Posterior cingulate gyrus (tissue), 11 donors: ENCODE measurements at regions not wholly inside any gene's neighbourhood (a gene's known extent, or its start where the extent isn't known, plus 50 kb on each side); places are given as distances from the start of the nearest gene placed in this dataset.

ENCODE experiments used
- DNase-seq, 10 donors: peaks; one replicate each; pipeline versions ENCODE4 v3.0.0 to v3.0.0-alpha.2; 2020 to 2021; ENCODE audit warnings: mixed read lengths in 3 of 10
- intact Hi-C: fragments of 100-400 bp; cut with DNase I; formaldehyde crosslinking; loops from one replicate; pipeline ENCODE4 v1.15.1; 2023

GRCh38 chr13:76163761-76164160 is 527.6 kb downstream of the LMO7 start:
- intact Hi-C loops: no loop called here
- DNase-seq: no peak

DNA sequence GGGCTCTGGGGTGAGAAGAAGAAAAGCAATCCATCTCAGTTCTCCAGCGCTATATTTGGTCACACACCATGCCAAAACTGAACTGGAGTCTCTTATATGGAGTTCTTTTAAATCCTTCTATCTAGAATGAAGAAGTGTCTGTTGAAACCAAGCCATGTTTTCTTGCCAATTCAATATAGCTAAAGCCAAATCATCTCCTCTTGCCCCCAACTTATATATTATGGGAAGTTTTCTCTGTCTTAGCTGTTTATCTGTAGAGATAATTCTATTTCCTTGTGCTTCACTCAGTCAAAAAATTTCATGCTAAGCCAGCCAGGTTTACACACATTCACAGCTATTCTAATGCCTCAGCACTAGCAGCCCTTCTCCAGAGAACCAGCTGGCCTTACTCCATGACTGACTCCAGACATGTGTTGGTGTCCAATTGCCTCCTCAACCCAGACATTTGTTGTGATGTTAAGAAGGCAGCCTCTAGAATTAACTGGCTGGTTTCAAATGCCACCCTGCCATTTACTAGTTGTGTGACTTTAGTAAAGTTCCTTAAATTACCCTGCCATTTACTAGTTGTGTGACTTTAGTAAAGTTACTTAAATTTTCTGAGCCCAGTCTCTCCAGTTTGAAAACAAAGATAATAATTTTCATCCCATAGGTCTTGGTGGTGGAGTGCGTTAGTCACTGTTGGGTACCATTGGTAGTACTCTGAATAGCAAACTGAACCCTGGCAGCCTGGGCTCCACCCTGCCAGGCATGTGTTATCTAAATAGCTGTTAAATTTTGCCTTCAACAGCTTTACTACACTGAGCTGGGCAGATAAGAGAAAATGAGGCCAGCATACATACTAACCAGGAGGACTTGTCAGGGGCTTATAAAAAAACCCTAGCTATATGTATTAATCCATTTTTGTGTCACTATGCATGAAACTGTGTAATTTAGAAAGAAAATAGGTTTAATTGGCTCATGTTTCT is 525.1 kb downstream of the LMO7 start:
- DNase-seq: peak in 1 of 10 donors; percentile 40
- intact Hi-C loops: no loop called here

DNA sequence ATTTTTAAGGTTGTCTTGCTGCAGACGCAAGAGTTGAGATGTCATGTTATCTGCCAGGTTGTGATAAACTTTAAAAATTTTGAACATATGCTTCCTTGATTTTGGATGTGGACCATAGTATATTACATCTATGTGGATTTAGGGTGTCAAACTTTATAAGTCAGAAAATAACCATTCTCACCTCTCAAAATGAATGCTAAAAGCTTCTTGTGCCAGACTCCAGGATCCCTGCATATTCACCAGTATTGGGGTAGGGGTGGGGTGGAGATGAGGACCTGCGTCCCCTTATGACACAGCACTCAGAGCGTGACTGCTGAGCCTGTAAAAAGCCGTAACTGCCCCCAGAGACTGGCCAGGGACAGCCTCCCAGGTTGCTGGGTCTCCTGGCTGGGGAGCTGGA is 524.4 kb downstream of the LMO7 start:
- DNase-seq: peak in 1 of 10 donors; percentile 47
- intact Hi-C loops: no loop called here

- intact Hi-C loops: no loop called here
Measured at GRCh38 chr13:76157926-76158325, 521.8 kb downstream of the LMO7 start.

DNA sequence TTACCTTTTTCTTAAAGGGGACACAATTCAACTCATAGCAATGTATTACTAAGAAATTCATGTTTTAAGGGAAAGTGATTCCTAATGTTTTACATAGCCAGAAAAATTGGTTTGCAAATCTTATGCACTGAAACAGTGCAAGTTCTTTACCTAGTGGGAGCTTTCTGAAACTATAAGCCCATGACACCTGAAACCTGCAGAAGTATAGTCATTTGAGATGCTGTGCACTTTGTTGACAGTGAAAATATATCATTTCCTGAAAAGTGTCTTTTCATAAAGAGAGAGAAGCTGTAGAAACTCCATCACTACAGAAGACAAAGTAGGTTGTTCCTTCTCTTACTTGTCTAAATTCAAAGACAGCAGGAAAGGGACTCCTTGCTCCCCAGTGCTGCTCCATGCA is 517.1 kb downstream of the LMO7 start:
- intact Hi-C loops: no loop called here
- DNase-seq: no peak

More at GRCh38 chr13:76157926-76158325, 521.8 kb downstream of the LMO7 start:
- no peak for DNase-seq

GRCh38 chr13:76148926-76149325 is 512.8 kb downstream of the LMO7 start:
- DNase-seq: no peak
- intact Hi-C loops: no loop called here

DNA sequence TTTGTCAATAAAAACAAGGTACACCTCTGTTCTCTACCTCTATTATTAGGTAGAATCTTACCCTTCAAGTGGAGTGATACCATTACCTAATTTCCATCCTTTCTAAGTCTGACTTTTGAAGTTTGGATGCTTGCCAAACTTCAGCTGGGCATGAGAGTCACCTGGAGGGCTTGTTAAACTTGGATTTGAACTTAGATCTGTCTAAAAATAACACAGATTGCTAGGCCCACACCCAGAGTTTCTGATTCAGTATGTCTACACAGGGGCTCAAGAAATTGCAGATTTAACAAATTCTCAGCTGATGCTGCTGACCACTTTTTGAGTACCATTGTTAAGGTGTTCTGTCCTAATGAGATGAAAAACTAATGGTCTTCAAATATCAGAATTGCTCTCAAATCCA is 512.2 kb downstream of the LMO7 start:
- intact Hi-C loops: no loop called here

GRCh38 chr13:76132532-76132931 is 496.4 kb downstream of the LMO7 start:
- intact Hi-C loops: no loop called here
- DNase-seq: no peak

More for the DNA sequence above, 512.2 kb downstream of the LMO7 start:
- no peak for DNase-seq

DNA sequence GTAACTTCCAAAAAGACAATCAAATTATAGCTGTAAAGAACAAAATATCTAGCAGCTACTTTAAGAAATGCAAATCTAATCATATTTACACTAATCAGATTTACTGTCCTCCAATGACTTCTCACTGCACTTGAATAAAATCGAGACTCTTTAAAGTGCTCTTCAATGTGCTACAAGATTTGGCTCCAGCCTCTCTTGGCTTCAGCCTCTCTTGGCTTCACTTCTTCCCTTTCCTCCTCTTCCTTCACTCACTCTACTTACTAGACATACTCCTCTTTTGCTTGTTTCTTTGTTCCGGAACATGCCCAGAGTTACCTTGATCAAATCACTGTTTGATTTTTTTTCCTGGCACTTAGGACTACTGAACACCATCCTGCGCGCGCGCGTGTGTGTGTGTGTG is 495.4 kb downstream of the LMO7 start:
- no peak for DNase-seq
- intact Hi-C loops: no loop called here

DNA sequence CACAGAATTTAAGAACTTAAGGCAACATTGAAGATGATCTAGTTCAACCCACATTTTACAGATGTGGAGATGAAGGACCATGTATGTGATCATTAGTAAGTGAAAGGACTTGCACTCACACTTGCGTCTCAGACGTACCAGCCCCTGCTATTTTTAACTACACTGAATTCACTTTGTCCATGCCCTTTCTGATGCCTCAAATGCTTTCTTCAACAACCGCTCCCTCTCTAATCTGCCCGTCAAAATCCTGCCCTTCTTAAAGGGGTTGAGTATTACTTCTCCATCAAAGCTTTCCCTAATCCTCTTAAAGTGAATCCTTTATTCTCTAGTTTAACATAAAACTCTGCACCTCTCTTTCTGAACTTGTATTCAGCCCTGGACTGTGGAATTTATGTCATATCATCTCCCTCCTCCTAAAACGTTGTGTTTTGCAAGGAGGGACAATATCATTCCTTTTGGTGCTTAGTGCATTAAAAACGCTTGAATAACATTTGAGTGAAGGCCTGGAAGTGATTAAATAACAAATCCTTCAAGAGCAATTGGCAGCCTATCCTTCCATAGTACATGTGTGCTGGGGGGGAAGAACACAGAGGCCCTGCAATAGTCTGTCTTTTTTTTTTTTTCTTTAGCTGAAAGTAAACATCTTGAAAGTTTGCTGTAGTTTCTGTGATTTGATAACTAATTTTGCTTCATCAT is 493.3 kb downstream of the LMO7 start:
- no peak for DNase-seq
- intact Hi-C loops: no loop called here

DNA sequence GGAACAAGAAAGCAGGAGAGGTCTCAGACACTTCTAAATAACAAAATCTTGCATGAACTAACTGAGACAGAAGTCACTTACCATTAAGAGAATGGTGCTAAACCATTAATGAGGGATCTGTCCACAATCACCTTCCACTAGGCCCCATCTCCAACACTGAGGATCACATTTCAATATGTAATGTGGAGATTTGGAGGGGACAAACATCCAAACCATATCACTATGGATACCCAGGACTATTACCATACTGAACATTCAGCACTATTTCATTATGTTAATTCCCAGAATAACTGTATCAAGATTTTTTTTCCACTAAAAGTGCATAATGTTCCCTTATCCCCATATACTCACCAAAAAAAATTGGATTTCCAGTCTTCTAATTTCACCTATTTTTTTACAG is 491.8 kb downstream of the LMO7 start:
- DNase-seq: no peak
- intact Hi-C loops: no loop called here

DNA sequence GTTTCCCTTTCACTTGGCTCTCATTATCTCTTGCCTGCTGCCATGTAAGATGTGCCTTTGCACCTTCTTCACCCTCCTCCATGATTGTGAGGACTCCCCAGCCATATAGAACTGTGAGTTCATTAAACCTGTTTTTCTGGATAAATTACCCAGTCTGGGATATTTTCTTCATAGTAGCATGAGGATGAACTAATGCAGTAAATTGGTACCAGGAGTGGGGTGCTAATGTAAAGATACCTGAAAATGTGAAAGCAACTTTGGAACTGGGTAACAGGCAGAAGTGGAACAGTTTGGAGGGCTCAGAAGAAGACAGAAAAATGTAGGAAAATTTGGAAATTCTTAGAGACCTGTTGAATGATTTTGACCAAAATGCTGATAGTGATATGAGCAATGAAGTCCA is 487.4 kb downstream of the LMO7 start:
- DNase-seq: no peak
- intact Hi-C loops: no loop called here

DNA sequence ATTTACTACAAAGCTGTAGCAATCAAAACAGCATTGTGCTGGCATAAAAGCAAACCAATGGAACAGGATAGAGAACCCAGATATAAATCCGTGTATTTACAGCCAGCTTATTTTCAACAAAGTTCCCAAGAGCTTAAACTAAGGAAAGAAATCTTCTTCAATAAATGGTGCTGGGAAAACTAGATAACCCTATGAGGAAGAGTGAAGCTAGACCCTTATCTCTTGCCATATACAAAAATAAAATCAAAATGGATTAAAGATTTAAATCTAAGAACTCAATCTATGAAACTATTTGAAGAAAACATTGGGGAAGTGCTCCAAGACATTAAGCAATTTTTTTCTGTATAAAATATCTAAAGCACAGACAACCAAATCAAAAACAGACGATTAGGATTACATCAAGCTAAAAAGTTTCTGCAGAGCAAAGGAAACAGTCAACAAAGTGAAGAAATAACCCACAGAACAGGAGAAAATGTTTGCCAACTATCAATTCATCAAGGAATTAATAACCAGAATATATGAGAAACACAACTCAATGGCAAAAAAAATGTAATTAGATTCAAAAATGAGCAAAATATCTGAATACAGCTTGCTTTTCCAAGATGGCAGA is 480.7 kb downstream of the LMO7 start:
- no peak for DNase-seq
- intact Hi-C loops: no loop called here

- no peak for DNase-seq
- intact Hi-C loops: no loop called here
Measured at GRCh38 chr13:76106763-76107162, 470.6 kb downstream of the LMO7 start.

DNA sequence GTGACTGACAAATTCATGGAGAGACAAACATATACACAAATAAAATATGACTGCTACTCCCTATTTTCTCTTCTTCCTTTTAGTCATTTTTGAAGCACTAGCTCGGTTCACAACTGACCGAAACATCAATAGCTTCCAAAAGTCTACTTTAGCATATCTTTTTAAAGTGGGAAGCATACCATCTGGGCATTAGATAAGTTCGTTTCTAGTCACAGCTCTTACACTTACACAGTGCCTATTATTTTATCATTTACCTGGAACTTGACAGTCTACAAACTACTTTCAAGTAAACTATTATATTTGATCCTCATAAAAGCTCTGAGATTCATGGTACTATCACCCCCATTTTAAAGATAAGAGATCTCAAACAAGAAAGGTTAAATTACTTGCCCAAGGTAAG is 458.5 kb downstream of the LMO7 start:
- intact Hi-C loops: no loop called here
- DNase-seq: no peak

GRCh38 chr13:76091076-76091475 is 454.9 kb downstream of the LMO7 start:
- no peak for DNase-seq
- intact Hi-C loops: no loop called here

DNA sequence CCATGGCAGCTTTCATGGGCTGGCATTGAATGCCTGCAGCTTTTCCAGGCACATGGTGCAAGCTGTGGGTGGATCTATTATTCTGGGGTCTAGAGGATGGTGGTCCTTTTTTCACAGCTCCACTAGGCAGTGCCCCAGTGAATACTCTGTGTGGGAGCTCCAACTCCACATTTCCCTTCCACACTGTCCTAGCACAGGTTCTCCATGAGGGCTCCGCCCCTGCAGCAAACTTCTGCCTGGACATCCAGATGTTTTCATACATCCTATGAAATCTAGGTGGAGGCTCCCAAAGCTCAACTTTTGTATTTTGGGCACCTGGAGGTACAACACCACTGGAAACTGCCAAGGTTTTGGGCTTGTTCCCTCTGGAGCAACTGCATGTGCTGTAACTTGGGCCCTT is 450.6 kb downstream of the LMO7 start:
- intact Hi-C loops: no loop called here

GRCh38 chr13:76067850-76068249 is 431.7 kb downstream of the LMO7 start:
- DNase-seq: peak in 1 of 10 donors; percentile 27
- intact Hi-C loops: no loop called here

More for the DNA sequence above, 450.6 kb downstream of the LMO7 start:
- no peak for DNase-seq

- DNase-seq: no peak
- intact Hi-C loops: no loop called here
Measured at GRCh38 chr13:76053181-76053580, 417.1 kb downstream of the LMO7 start.

DNA sequence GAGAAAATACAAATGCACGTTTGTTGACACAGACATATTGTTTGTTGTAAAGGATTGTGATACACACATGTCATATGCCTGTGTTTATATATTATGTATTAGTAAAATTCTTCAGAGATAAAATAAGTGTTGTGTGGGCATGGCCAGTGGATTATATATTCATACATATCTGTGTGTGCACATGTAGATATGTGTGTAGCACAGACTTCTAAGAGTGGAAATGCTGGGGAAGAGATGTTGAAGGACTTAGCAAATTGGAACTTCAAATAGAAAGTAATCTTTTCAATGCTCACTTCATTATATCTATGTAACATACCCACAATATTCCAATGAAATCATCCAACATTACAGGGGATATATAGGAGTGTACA is 413.2 kb downstream of the LMO7 start:
- no peak for DNase-seq
- intact Hi-C loops: no loop called here

DNA sequence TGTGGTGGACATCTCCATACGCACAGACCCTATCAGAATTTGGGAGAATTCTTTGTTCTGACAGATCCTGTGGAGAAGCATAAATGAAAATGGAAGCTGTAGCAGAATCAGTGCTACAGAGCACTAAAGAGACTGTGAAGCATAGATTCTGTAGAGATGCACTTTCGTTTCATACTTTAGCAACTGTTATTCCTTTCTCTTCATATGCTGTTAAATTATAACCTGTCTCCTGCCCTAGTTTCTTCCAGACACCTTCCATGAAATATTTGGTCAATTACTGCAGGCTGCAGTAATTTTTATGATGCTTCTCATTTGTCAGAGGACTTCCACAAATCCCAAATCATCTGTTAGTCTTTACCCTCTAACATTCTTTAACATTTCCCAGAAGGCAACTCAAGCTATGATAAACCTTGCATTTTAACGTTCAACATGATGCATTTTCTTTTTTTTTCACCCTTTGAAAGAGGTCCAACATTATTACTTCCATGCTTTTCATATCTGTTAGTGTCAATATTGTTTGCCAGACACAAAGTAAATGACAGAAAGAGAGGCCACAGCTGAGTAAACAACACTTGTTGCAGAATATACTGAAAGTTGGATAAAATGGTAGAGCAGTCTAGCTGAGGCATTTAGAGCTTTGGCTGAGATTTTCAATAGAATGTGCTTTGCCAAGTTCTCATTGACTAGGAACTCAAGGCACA is 412.7 kb downstream of the LMO7 start:
- intact Hi-C loops: no loop called here
- DNase-seq: no peak
